Omental fat pad (tissue), 3 donors: ENCODE measurements at regions not wholly inside any gene's neighbourhood (a gene's known extent, or its start where the extent isn't known, plus 50 kb on each side); places are given as distances from the start of the nearest gene placed in this dataset.

Source experiments
- ATAC-seq: fragments of 150-250 bp; one replicate; pipeline ENCODE4 v1.9.1; 2016; ENCODE audit warnings: mild to moderate bottlenecking, moderate library complexity; ENCODE audit not compliant: low FRiP score
- DNase-seq: peaks from one replicate; pipeline ENCODE4 v3.0.0-alpha.2; 2019; ENCODE audit warnings: low spot score
- TF ChIP-seq, protein P1 (sequence below), 3 donors: fragments of 450-650 bp; IDR thresholded peaks; one replicate each; pipeline ENCODE4 v1.5.1; 2016 to 2017; ENCODE audit warnings: antibody characterized with exemption in 3 of 3, mild to moderate bottlenecking in 3 of 3, moderate library complexity in 2 of 3

DNA sequence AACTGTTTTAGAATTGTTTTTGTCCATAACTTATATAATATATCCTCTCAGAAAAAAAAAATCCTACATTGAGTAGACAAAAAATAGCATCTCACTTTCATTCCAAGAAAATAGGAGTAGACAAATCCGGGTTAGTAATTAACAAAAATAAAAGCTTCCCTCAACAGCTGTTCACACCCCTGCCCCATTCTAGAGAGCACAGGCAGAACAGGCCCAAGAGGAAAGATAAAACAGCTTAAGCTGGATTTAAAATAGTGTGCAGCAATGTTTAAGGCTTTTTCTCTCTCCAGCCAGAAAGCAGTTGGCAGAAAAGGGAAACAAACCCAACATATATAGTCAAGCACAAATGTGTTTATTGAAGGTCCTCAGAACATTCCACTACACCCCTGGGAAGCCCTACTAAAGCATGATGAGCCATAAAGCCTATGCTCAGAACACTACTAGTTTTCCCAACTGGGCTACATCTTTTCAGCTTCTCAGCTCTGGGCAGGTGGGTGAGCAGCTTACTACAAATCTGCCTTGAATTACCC is 189.9 kb downstream of the MTERF1 start:
- no peak for ATAC-seq
- DNase-seq, result no peak
- TF ChIP-seq, protein P1, sequence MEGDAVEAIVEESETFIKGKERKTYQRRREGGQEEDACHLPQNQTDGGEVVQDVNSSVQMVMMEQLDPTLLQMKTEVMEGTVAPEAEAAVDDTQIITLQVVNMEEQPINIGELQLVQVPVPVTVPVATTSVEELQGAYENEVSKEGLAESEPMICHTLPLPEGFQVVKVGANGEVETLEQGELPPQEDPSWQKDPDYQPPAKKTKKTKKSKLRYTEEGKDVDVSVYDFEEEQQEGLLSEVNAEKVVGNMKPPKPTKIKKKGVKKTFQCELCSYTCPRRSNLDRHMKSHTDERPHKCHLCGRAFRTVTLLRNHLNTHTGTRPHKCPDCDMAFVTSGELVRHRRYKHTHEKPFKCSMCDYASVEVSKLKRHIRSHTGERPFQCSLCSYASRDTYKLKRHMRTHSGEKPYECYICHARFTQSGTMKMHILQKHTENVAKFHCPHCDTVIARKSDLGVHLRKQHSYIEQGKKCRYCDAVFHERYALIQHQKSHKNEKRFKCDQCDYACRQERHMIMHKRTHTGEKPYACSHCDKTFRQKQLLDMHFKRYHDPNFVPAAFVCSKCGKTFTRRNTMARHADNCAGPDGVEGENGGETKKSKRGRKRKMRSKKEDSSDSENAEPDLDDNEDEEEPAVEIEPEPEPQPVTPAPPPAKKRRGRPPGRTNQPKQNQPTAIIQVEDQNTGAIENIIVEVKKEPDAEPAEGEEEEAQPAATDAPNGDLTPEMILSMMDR (IDR thresholded peaks at IDR 0.05), result no peak

DNA sequence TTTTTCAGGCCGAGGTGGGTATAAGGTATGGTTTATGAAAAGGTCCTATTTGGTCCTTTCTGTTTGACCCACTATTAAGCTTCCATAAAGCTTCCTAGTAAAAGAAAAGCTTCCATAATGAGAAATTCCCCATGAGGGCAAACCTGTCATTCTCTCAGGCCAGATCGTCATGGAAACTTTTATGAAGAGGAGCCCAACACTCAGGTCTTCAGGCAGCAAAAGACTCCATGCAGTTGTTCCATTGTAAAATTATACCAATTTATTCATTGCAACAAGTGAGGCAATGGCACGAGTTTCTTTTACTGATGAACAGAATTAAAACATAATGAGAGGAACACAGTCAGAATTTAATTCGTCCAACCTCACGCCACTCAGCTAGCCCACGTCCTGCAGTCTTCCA is 188.6 kb downstream of the MTERF1 start:
- TF ChIP-seq, protein P1 (IDR thresholded peaks at IDR 0.05), result no peak
- DNase-seq, result no peak
- no peak for ATAC-seq

DNA sequence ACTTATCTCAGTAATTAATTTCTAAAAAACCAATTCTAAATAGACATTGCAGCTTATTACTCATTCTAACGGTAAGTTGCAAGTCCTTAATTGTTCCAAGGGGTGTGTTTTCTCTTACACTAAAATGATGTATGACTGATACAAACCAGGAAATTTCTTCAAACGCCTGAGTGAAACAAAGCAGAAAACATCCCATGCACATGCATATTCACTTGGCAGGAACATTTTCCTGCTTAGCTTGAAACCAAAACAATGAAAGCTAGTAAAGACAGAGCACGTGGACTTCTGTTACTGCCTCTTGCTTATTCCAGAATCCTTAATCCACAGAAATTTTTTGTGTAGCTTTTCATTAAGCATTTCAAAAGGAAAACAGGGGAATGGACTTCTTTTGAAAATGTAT is 187.7 kb downstream of the MTERF1 start:
- ATAC-seq, result peak; percentile 66
- TF ChIP-seq, protein P1 (IDR thresholded peaks at IDR 0.05), result no peak
- no peak for DNase-seq

DNA sequence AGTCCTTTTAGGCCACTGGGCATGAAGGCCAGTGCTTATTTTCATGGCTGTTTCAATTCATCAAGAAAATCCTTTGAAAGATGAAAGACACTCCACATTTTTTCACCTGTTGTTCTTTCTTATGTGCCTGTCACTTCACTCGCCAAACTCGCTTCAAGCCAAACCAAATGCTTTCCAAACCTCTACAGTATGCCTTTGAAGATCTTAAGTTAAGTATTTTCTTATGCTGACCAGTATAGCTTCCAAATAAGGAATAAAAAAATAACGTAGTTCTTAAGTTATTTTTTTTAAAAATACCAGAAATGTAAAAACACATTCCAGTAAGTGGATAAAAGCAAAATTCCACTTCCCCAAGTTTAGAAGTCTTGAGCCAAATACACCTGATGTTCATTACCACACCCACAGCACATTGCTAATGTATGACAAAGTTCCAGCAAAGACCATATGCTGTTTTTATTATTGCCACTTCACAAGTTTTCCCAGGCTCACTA is 186.1 kb downstream of the MTERF1 start:
- ATAC-seq (peak; percentile 62), DNase-seq (no peak)
- TF ChIP-seq, protein P1 (IDR thresholded peaks at IDR 0.05), result no peak

DNA sequence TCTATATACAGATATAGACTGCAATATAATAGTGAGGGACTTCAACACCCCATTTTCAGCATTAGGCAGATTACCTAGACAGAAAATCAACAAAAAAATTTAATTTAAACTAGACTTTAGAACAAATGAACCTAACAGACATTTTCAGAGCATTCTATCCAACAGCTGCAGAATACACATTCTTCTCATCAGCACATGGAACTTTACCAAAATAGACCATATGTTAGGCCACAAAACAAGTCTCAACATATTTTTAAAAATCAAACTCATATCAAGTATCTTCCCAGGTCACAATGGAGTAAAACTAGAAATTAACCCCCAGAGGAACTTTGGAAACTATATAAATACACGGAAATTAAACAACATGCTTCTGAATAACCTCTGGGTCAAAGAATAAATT is 169.6 kb downstream of the MTERF1 start:
- TF ChIP-seq, protein P1 (IDR thresholded peaks at IDR 0.05), result no peak
- DNase-seq (no peak), ATAC-seq (no peak)

DNA sequence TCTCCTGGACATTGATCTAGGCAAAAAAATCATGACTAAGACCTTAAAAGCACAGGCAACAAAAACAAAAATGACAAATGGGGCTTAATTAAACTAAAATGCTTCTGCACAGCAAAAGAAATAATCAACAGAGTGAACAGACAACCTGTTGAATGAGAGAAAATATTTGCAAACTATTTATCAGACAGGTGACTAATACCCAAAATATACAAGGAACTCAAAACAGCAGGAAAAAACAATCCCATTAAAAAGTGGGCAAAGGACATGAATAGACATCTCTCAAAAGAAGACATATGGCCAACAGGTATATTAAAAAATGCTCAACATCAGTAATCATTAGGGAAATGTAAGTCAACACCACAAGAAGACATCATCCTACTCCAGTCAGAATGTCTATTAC is 166.8 kb downstream of the MTERF1 start:
- TF ChIP-seq, protein P1 (IDR thresholded peaks at IDR 0.05), result no peak
- ATAC-seq, result no peak

DNA sequence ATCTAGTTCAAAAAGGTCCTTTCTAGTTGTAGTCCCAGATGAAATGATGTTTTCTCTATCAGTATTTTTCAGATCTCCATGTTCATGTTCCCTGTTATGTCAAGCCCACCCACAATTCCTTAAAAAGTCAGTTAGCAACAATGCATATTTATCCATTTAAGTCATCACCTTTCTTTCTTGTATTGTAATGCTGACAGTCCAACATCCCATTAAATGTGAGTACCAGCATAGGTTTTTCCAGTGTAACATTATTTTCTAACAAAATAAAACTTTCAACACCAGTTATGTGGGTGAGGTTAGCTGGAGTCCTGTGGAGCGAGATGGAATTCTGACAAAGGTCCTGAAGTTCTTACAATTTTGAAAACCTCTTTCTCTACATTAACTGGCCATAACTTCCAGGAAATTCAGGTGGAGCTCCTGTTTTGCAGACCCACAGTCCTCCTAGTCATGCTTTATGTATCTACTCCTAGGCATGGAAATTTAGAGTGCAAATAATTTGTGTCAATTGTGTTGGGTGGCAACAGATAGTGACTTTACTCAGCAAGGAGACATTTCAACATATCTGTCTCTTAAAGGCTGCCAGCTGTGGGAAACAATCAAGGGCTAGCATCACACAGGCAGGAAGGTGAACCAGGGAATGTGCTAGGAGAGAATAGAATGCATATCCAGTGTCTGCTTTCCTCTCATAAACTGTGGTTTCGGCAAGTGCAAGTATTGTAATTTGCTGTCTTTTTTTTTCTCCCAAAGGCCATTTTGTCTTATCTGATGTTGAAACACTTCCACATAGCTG is 162.6 kb downstream of the MTERF1 start:
- ATAC-seq (no peak), DNase-seq (no peak)
- TF ChIP-seq, protein P1 (IDR thresholded peaks at IDR 0.05), result no peak

More for the DNA sequence above, 166.8 kb downstream of the MTERF1 start:
- DNase-seq, result no peak
